Loucy (cell line): ENCODE measurements at regions not wholly inside any gene's neighbourhood (a gene's known extent, or its start where the extent isn't known, plus 50 kb on each side); places are given as distances from the start of the nearest gene placed in this dataset.

ENCODE experiments used
- EZH2phosphoT487 ChIP-seq: fragments of 200-600 bp; IDR thresholded peaks from 2 replicates; pipeline ENCODE4 v1.6.1; 2018; ENCODE audit warnings: antibody characterized with exemption, mild to moderate bottlenecking, moderate library complexity, borderline replicate concordance
- TF ChIP-seq, protein P1 (sequence below): fragments of 200-600 bp; sonication (generic); conservative IDR thresholded peaks from 2 replicates; pipeline ENCODE4 v1.5.1; 2014; ENCODE audit warnings: mild to moderate bottlenecking, antibody characterized with exemption, low read length

DNA sequence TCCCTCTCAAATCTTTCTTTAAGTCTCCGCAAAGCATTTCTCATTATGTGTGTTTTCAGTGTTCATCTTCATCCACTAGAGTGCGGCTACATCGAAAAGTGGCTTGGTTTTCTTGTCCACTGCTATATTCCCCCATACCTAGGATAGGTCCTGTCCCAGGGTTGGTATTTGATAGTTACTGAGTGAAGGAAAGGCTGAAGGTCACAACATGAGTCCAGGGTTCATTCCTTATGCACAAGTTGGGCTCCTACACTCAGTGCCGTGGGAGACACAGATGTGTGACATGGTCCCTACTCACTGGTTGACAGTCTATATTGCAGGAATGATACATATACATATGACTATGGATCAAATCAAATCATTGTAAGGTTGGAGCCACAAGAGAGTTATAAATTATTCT lies 55.4 kb upstream of the RELL1 start:
- TF ChIP-seq, protein P1, sequence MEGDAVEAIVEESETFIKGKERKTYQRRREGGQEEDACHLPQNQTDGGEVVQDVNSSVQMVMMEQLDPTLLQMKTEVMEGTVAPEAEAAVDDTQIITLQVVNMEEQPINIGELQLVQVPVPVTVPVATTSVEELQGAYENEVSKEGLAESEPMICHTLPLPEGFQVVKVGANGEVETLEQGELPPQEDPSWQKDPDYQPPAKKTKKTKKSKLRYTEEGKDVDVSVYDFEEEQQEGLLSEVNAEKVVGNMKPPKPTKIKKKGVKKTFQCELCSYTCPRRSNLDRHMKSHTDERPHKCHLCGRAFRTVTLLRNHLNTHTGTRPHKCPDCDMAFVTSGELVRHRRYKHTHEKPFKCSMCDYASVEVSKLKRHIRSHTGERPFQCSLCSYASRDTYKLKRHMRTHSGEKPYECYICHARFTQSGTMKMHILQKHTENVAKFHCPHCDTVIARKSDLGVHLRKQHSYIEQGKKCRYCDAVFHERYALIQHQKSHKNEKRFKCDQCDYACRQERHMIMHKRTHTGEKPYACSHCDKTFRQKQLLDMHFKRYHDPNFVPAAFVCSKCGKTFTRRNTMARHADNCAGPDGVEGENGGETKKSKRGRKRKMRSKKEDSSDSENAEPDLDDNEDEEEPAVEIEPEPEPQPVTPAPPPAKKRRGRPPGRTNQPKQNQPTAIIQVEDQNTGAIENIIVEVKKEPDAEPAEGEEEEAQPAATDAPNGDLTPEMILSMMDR, result no peak
- no peak for TF ChIP-seq EZH2phosphoT487
